ENCODE measurements at regions not wholly inside any gene's neighbourhood (a gene's known extent, or its start where the extent isn't known, plus 50 kb on each side); places are given as distances from the start of the nearest gene placed in this dataset.
A peak's percentile ranks its signal among the peaks of the same experiment; 100 is the strongest.
"Not testable (repeated sequence)": the region's sequence is repeated elsewhere in the genome, so short reads cannot be mapped to it uniquely, and the experiment has no call there.

DNA sequence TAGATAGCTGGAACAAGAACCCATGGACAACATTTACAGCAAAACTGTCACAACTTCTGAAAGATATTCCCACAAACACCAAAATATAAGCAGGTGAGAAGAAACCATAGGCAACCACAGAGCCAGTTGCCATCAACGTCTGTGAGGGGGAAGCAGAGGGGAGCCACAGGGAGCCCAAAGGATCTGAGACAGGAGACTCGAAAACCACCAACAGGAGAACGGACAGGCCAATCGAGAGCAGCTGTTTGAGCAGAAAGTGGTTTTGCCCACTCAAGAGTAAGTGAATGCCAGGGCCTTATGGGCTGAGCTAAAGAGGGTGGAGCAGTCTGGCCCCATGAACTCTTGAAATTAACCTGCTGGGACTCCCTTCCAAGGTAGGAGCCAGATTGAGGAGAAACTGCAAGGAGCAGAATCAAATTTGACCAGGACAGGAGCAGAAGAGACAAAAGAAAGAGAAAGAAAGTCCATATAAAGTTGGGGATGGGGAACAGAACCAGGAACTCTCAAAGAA, 195.4 kb downstream of the ANKRD60 start:
- no peak for DNase-seq

DNA sequence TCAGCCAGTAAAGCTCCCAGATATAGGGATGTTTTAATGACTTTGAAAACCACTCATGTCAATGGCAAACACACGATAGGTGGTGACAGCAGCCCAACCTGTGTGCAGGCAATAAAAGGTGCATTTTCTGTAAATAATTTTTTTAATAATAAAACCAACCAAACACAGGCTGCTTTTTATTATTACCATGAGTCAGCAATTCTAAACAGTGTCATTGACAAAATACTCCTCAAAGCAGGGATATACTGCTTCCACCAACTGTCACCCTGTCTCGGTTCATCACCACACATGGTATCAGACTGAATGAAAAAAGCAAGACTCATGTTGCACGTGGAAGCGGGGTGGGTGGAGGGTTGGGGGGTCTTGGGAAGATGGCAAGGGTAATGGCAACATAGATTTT, 195.9 kb downstream of the ANKRD60 start:
- no peak for DNase-seq

DNA sequence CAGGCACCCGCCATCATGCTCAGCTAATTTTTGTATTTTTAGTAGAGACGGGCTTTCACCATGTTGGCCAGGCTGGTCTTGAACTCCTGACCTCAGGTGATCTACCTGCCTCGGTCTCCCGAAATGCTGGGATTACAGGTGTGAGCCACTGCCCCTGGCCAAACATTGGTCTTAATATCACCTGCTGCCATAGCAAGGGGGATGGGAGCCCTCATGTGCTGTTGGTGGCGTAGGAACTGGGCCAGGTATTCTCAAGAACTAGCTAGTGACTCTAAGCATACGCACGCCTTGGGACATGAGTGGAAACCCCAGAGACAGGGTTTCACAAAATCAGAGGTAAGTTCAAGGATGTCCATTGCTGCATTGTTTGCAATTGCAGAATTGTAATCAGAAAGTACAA, 197.1 kb downstream of the ANKRD60 start:
- not testable (repeated sequence) for DNase-seq

DNA sequence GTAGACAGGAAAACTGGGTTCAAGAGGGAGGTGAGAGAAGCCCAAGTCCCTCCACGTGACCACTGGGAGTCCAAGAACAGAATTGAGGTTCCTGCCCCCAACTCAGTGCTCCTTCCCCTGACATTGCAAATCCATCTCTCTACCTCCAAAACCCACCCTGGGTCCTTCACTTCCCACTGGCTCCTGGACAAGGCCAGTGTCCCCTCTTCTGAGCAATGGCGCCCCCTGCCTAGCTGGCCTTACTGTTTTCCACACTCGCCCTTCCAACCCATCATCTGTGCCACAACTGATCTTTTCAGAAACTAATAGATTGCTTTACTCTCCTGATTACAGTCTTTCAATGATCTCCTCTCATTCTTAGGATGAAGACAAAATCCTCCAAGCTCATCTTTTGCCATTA, 200.3 kb downstream of the ANKRD60 start:
- DNase-seq: no peak

DNA sequence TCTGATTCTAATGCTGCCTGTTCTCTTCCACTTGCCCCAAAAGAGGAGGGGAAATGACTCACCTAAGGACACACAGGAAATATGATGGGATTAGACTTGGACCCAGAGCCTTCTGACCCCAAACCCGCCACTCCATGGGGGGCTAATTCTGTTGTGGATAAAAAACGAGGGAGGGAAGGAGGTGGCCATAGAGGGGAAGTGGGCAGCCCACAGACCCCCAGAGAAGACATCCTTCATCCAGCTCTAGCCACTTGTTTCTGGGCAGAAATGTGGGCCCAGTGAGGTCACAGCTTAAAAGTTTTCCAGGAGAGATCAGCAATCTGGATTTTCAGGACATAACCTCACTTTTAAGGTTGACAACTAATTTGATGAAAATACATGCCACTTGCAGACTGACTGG, 202.1 kb downstream of the ANKRD60 start:
- no peak for DNase-seq

DNA sequence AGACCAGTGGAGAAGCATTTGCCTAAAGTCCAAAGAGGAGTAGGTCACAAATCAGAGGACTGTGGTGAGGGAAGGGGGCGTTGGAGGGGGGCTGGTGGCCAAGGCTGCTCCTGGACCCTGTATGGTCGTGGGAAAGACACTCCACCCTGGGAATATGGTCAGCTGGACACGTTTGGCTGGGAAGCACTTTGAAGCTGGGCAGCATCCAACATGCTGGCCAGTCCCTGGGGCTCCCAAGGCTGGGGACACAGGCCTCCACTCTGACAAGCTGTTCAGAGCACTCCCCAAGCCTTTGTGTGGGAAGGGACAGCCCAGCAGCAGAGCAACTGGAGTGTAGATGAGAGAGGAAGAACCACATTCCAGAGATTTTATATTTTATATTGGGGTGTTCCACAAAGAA, 203.2 kb downstream of the ANKRD60 start:
- DNase-seq: no peak

DNA sequence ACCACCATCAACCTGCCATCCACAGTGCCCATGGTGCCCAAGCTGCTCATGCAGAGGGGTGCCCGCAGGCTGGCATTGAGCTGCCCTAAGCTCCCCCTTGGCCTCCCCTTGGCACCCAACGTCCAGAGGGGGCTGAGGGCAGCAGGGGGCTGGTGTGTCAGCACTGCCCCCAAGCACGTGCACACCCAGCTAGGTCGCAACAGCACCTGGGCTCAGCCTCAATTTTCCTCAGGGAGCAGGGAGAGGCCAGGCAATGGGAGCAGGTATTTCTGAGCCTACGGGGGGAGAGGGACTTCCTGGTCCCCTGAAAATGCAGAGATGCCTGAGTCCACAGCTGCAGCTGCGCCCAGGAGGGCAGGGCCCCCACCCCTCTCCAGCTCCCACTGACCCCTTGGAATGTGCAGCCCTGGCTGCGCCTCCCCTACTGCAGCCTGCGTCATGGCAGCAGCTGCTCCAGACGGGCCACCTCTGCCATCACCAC, 204.2 kb downstream of the ANKRD60 start:
- no peak for DNase-seq

DNA sequence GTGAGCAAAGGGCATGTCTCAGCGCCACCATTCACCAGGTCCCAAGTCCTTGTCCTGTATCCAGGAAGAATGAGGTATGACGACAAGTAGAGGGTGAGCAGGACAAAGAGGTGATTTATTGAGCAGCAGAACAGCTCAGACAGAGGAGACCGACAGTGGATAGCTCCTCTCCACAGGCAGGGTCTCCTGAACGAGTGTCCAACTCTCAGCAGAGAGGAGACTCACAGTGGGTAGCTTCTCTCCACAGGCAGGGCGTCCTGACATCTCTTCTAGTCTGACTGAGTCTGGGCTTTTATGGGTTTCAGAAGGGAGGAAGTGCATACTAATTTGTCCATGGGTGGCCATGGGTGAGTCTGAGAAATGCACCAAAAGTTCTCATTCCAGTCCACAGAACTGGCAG, 204.7 kb downstream of the ANKRD60 start:
- no peak for DNase-seq

DNA sequence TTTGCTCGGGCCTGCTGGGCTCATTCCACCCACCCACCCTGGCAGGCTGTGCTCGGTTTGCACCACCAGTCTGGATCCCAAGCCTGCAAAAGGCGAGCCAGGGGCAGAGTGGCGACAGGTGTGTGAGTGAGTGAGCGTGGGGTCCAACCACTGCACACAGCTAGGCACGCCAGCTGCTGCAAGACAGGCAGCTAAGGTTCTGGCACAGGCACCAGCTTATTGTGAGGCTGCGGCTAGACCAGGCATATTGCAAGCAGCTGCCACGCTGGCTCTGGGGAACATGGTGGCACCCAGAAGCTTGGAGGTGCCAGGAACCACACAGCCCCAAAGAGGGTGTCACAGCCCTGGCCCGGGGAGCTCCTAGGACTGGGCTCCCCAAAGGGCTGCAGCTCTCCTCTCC, 205.1 kb downstream of the ANKRD60 start:
- DNase-seq: no peak

DNA sequence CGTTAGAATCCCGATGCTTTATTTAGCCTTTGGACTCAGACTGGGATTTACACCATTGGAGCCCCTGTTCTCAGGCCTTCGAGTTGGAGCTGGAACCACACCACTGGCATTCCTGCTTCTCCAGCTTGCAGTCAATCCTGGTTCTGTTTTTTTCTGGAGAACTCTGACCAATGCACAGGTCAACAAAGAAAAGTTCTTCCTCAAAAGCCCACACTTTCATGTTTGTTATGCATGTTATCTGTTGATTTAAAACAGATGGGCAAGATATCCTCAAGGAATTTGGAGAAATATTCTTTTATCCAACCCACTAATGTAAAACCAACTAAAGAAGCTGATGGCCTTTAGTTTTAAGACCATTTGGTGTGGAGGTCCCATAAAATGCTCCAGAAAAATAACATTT, 205.7 kb downstream of the ANKRD60 start:
- no peak for DNase-seq

DNA sequence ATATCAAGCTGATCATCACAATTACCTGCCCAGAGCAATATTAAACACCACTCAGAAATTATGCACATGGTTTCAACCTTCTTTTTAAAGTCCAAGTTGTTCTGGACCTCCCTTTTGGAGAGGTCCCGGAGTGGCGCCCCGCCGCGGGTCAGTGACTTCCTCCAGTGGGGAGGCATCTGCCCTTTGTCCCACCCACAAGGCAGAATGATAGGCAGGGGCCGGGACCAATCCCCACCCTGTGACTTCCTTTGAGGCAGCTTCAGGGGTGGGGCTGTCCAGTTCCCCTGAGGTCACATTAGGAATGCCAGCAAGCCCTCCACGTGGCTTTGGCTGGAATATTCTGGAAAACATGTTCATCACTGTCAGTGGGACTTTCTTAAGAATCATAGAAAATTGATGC, 207.0 kb downstream of the ANKRD60 start:
- no peak for DNase-seq

DNA sequence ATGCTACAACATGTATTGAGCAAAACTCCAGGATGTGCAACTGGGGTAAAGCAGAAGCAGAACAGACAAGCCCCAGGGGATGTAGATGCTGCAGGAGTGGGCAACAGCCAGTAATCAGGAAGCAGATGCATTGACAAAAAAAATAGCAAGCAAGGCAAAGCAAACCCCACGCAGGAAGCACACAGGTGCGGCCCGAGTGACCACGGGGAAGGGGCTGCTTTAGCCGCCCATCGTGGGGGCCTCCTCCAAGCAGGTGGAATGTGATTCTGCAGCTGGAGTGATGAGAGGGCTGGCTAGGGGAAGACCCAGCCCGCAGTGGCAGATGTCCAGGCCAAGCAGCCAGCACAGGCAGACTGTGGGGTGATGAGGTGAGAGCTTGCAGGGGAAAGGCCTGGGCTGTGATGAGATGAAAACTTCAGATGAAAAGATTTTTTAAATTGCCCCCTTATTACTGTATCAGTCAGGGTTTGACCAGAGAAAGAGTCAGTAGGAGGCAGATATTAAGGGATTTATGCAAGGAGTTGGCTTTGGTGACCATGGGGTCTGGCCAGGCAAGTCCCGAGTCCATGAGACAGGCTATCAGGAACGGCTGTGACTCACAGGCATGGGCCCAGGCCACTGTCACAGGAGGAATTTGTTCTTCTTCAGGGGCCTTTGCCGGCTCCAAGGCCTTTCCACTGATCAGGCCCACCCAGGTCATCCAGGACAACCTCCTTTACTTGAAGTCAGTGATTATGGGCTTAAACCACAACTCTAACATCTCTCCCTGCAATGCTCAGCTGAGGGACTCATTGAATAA, 207.6 kb downstream of the ANKRD60 start:
- DNase-seq: no peak

DNA sequence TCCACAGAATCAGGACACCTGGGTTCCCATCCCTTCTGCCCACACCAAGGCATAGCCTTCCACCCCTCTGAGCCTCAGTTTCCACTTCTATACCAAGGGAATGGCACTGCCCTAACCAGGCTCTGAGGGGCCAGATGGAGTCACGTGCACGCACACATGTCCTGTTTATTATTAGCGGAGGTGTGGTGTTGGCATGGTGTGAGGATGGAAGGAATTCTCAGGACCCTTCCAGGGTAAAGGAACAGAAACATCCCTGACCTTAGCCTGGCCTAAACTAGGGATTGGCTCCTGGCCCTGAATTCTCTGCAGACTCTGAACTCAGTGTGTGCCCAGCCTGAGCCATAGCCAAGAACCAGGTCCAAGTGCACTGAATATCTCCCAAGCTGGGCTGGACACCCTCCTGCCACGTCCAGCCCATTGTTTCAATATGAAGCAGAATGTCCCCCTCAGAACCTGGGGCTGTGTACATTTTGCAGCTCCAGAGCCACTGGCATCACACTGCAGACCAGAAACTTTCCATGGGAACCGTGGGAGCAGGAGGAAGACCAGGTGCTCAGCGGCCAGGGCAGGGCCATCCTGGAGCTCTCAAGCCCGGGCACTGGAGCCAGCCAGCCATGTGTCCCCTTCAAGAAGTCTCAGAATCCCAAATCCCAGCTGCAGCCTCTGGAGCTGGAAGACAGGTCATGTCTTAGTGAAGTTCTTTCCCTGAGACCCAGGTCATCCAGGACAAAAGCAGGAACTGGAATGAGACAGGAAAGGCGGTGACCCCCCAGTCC, 208.4 kb downstream of the ANKRD60 start:
- DNase-seq: no peak

DNA sequence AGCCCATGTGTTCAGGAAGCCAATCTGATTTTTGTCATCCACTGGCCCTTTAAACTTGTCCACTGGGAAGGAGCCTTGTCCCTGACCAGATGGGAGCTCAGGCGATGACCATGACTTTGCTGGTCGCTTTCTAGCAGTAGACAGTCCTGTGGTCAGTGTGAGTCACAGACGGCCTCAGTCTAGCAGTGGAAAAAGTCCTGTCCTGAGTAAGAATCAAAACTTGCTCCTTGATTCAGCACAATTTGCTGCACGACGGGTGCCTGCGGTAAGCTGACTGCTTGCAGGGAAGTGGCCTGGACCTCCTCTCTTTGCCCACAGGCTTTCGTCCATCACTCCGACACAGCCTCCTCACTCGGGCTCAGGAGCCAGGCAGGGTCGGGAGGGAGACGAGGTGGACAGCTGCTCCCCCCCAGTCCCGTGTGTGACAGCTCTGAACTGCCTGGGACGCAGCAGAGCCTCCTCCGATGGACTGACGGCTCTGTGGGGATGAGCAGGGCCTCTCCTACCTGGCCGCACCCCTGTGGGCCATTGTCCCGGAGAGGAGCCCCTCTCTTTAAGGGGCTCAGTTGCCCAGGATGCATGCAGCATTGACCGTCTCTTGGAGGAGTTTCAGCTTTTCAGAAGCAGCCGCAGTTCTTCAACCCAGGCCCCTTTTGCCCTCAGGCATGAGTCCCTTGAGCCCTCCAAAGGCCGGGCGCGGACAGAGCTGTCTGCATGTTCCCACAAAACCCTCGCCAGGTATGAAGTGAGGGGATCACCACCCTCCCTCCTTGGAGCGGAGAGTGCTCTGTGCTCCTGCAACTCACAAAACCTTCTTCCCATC, 209.2 kb downstream of the ANKRD60 start:
- no peak for DNase-seq

DNA sequence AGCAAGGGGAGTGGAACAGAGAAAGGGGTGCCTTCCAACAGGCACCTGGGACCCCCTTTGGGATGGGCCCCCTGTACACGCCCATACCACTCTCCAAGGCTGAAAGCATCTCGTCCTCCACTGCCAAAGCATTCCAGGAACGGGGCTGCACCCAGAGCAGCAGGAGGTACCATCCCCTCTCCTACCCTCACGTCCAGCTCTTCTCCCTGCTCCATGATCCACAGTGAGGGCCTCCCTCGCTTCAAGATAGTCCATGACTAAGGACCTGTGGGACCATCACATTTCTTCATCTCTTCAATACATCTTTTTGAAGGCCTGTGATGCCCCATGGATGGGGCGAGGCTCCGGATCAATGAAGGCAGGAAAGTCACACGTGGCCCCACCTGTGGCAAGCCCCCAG, 209.9 kb downstream of the ANKRD60 start:
- DNase-seq: no peak

DNA sequence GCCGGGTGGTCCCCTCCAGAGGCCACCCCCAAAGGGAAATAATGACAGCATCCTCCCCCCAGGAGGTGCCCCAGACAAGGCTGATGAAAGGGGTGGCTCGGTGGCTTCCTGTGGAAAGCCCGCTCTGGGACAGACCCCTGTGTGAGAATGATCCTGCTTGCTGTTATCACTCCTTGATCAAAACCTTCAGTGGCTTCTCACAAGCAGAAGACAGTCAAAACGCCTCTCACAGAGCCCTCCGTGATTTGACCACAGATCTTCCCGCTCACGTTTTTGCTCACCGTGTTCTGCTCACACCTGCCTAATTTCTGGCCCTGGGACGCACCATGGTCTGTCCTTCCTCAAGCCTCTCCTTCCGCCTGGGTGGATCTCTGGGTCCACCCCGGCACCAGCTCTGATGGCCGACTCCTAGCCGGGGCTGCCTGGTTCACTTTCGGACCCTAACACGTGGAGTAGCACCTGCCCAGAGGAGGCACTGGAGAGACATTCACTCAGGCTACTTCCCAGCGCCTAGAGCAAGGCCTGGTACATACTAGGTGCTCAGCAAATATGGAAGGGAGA, 210.4 kb downstream of the ANKRD60 start:
- no peak for DNase-seq

DNA sequence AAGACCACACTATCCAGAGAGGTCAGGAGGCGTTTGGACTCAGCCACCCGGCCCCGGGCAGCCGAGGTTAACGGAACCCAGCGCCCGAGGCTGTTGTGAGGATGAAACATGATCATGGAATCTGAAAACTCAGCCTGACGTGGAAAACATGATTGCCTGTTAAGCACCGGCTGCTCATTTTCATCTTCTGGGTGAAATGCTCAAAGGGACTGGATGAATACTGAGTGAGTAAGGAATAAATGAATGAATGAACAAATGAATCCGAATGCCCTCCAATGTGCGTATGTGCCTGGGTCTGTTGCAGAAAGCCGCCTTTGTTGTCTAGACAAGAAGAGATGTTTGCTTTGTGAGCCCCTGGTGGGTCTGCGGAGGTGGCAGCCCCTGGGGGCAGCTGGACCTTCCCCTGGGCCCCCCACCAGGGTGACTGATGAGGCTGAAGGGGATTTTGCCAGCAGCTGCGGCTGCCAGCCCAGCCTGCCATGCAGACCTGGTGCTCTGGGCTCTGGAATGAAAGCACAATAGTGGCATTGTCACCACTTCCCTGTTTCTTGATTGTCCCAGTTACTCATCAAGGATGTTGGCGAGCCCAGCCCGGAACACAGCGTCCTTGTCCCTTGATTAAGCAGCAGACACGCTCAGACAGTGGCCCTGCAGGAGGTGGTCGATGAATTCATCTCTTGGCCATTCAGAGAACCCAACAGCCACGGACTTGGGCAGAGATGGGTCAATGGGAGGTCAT, 211.1 kb downstream of the ANKRD60 start:
- peak; percentile 73 for DNase-seq

DNA sequence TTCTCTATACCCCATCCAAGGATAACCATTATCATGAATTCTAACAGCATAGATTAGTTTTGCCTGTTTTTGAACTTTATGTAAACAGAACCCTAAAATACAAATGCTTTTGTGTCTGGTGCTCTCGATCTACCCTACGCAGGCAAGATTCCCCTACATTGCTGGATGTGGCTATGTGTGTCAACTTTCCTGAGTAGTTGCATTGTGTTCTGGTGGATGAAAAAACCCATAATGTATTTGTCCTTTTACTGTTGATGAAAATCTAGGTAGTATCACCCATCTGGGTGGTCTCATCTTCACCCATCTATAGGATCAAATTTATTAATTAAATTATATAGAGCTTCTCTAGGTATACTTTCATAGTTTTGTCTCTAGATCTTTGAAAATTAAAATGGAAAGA, 211.7 kb downstream of the ANKRD60 start:
- no peak for DNase-seq

DNA sequence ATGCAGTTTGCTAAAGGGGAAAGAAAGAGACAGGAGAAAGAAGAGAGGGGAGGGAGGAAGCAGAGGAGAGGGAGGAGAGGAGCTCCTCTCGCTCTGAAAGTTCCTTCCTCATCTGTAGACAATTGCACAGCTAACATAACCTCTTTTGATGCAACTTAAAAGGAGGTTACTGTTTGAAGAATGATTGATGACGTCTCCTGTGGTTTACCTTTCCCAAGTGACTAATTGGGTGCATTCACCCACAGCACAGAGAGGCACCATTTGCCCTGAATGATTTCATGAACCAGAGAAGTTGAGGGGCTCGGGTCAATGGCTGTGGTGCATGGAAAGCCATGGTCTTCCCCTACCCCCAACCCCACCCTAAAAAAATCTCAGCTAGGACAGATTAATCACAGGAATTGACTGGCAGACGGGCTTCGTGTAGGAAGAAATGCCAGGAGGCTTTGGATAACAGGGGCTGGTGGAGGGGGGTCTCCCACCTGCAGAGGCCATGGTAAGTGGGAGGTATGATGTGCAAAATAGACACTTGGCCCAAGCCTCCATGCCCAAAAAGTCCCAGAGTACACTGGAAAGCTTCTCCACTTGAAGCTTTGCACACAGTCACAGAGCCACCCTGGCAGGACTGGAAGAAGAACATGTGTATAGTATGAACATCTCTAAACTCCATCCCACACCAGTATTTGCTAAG, 213.7 kb downstream of the ANKRD60 start:
- no peak for DNase-seq

DNA sequence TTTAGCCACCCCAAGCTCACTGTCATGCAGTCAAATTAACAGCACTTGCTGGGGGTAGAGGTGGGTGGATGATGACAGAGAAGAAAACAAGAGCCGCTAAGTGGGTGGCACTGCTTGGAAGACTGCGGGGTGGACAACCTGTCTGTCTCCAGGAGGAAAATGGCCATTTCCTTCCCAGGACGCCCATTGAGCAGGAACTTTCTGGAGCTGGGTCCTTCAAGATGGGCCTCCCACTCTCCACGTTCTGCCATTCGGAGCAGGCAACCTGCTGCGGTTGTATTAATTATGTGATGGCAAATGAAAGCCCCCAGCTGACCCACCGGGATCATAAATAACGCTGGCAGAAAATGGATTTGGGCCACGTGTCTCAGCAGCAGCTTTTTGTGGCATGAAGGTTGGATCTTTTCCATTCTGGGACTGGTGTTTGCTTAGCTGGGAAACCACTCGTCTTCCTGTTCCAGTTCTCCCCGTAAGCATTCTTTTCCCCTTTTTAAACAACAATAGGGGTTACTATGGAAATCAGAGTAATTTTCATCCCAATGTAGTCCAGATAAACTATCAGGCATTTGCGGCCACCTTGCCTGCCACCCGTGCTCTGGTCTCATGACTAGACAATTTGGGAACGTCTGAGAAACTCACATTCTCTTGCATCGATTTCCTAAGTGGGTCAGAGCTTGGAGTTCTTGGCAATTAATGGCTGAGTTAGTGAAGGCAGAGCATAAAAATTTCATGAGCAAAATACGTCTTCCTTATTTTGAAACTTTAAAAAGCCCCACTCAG, 215.5 kb downstream of the ANKRD60 start:
- DNase-seq: no peak

All from 8988T (cell line).